GM12878 (cell line): ENCODE measurements at regions not wholly inside any gene's neighbourhood (a gene's known extent, or its start where the extent isn't known, plus 50 kb on each side); places are given as distances from the start of the nearest gene placed in this dataset.

Experiments
- ATAC-seq: fragments of 200-7000 bp; cut with Tn5 transposase; 3 replicates; pipeline ENCODE4 v1.9.1; 2020; ENCODE audit warnings: mild to moderate bottlenecking, moderate library complexity
- BruUV-seq: library from RNA; stranded (reverse); fragments of 400-500 nt; replicated peaks from 2 replicates; lab custom pipeline; 2021; lab: Mats Ljungman, UMichigan
- CTCF ChIA-PET: fragments of 300-600 bp; sonication (Branson Sonifier 250); formaldehyde crosslinking; extraction: SDS; loops from one replicate; lab custom pipeline; 2021; ENCODE audit warnings: inconsistent platforms; lab: Yijun Ruan, JAX
- POLR2A ChIA-PET: fragments of 350-600 bp; formaldehyde crosslinking; extraction: SDS; loops from one replicate; lab custom pipeline; 2021; ENCODE audit warnings: inconsistent platforms; lab: Charles Lee
- RAD21 ChIA-PET: fragments of 300-600 bp; sonication (Branson Sonifier 250); formaldehyde crosslinking; loops from one replicate; lab custom pipeline; 2023; ENCODE audit warnings: antibody characterized with exemption; ENCODE audit not compliant: unreplicated experiment; lab: Charles Lee
- SMC1A ChIA-PET: fragments of 300-600 bp; sonication (Branson Sonifier 250); formaldehyde crosslinking; loops from one replicate; lab custom pipeline; 2023; ENCODE audit not compliant: unreplicated experiment, uncharacterized antibody; lab: Charles Lee
- DNase-seq: peaks from one replicate; pipeline ENCODE4 v3.0.0-alpha.2; 2011; ENCODE audit warnings: low read depth, low spot score
- FAIRE-seq: peaks from 3 replicates; lab custom pipeline; 2011; peaks lifted over from hg19 to GRCh38; lab: Jason Lieb, UNC
- H2AFZ ChIP-seq: 2 replicates; pipeline ENCODE4 v1.6.0; 2011; ENCODE audit warnings: low read depth, low read length, control low read depth; ENCODE audit not compliant: control insufficient read depth
- H3K27ac ChIP-seq: 2 replicates; pipeline ENCODE4 v1.5.1; 2011; ENCODE audit warnings: control low read depth; ENCODE audit not compliant: control insufficient read depth, insufficient read depth
- H3K27me3 ChIP-seq, 2 experiments: replicated peaks in 1 of 2; 2 replicates each; pipeline versions ENCODE4 v1.6.0 to v1.6.1; 2011; ENCODE audit warnings: low read length in 1 of 2; ENCODE audit not compliant: control insufficient read depth in 2 of 2, insufficient read depth in 2 of 2
- H3K36me3 ChIP-seq, 2 experiments: 2 replicates each; pipeline ENCODE4 v1.5.1; 2011; ENCODE audit warnings: low read length in 1 of 2; ENCODE audit not compliant: control insufficient read depth in 2 of 2, insufficient read depth in 2 of 2
- H3K4me1 ChIP-seq: 2 replicates; pipeline ENCODE4 v1.6.1; 2011; ENCODE audit warnings: mild to moderate bottlenecking, low read length, moderate library complexity, mixed read lengths; ENCODE audit not compliant: control insufficient read depth, insufficient read depth
- H3K4me2 ChIP-seq: 2 replicates; pipeline ENCODE4 v1.6.0; 2011; ENCODE audit warnings: control low read depth; ENCODE audit not compliant: control insufficient read depth, insufficient read depth
- H3K4me3 ChIP-seq: fragments of 200-600 bp; sonication (generic); 2 replicates; pipeline ENCODE4 v1.5.1; 2016
- H3K79me2 ChIP-seq: 2 replicates; pipeline ENCODE4 v1.6.0; 2011; ENCODE audit warnings: low read length; ENCODE audit not compliant: control insufficient read depth, insufficient read depth
- H3K9ac ChIP-seq: 2 replicates; pipeline ENCODE4 v1.8.0; 2011; ENCODE audit warnings: low read length, control low read depth, mixed read lengths; ENCODE audit not compliant: control insufficient read depth, insufficient read depth
- H3K9me3 ChIP-seq: replicated peaks from 3 replicates; pipeline ENCODE4 v1.5.1; 2011; ENCODE audit warnings: mild to moderate bottlenecking, low read length; ENCODE audit not compliant: control insufficient read depth, insufficient read depth
- H4K20me1 ChIP-seq: 2 replicates; pipeline ENCODE4 v1.6.0; 2011; ENCODE audit not compliant: control insufficient read depth, insufficient read depth
- CTCF ChIP-seq, 3 experiments: IDR thresholded peaks in 2 of 3; conservative IDR thresholded peaks in 1 of 3; 2 replicates each; pipeline ENCODE4 v1.5.1; 2011; ENCODE audit warnings: low read depth in 3 of 3, low read length in 3 of 3, mild to moderate bottlenecking in 3 of 3, control low read depth in 2 of 3, moderate library complexity in 2 of 3, inconsistent platforms in 1 of 3, mixed read lengths in 1 of 3; ENCODE audit not compliant: control insufficient read depth in 2 of 3, insufficient read depth in 1 of 3; ENCODE audit errors: extremely low read depth in 1 of 3
- ETV6 ChIP-seq, 2 experiments: fragments of 450-650 bp in 1 of 2; IDR thresholded peaks in 1 of 2; conservative IDR thresholded peaks in 1 of 2; 2 replicates each; pipeline ENCODE4 v1.6.1; 2014; ENCODE audit warnings: antibody characterized with exemption in 1 of 2, borderline replicate concordance in 1 of 2, low read depth in 1 of 2, mild to moderate bottlenecking in 1 of 2, moderate library complexity in 1 of 2
- FOXK2 ChIP-seq: fragments of 450-650 bp; IDR thresholded peaks from 2 replicates; pipeline ENCODE4 v1.6.1; 2017; ENCODE audit warnings: mild to moderate bottlenecking, moderate library complexity
- SREBF2 ChIP-seq: IDR thresholded peaks from 2 replicates; pipeline ENCODE4 v1.6.1; 2012; ENCODE audit warnings: mild to moderate bottlenecking, low read length
- WGBS: methylation state at CpG from one replicate; pipeline ENCODE4 v1.1.6; 2016; ENCODE audit warnings: low lambda C conversion rate; ENCODE audit not compliant: insufficient replicate concordance, insufficient coverage; ENCODE audit errors: missing lambda C conversion rate; 5-methylcytosine and 5-hydroxymethylcytosine counted together
- in situ Hi-C: fragments of 300-500 bp; cut with MboI; formaldehyde crosslinking; loops from 9 replicates; pipeline ENCODE4 v1.14.3; 2018; ENCODE audit warnings: mixed read lengths
- intact Hi-C: fragments of 100-400 bp; cut with micrococcal nuclease; formaldehyde crosslinking; loops from one replicate; pipeline ENCODE4 v1.14.2; 2022; ENCODE audit not compliant: unreplicated experiment

- intact Hi-C loops (no loop called here), in situ Hi-C loops (no loop called here)
- no peaks in the 10 kb centered on the region for H4K20me1 ChIP-seq
- DNase-seq (no peak), ATAC-seq (no peak), FAIRE-seq (no peak)
- ChIA-PET POLR2A (no interaction called here), SMC1A (no interaction called here), RAD21 (no interaction called here), CTCF (no interaction called here)
- H2AFZ ChIP-seq: no peak overlapping the region
- H3K9me3 ChIP-seq: no peaks in the 10 kb centered on the region
- H3K4me1 ChIP-seq: no peaks in the 10 kb centered on the region
- no peaks in the 10 kb centered on the region for H3K36me3 ChIP-seq
- H3K4me2 ChIP-seq: no peak overlapping the region
- no peak overlapping the region for H3K9ac ChIP-seq
- no peak for TF ChIP-seq SREBF2
- peaks cover 0 to 5% of the 10 kb centered on the region in 2 experiments; a peak in 1 of 4 replicates for H3K27me3 ChIP-seq
- H3K27ac ChIP-seq: no peak overlapping the region
- H3K79me2 ChIP-seq: no peaks in the 10 kb centered on the region
- WGBS: 26% methylated on average over 2 of the region's 2 CpGs
- H3K4me3 ChIP-seq: no peak overlapping the region
- BruUV-seq: no TSS peak
Observed at GRCh38 chr16:22628994-22629393, 118.3 kb downstream of the NPIPB5 start.

GRCh38 chr16:22630242-22630641 is 119.6 kb downstream of the NPIPB5 start:
- Histone ChIP-seq H3K9me3 (no peaks in the 10 kb centered on the region), H3K4me1 (no peaks in the 10 kb centered on the region), H4K20me1 (no peaks in the 10 kb centered on the region), H3K4me3 (no peak overlapping the region), H3K36me3 (no peaks in the 10 kb centered on the region), H3K27ac (no peak overlapping the region), H3K79me2 (no peaks in the 10 kb centered on the region), H3K27me3 (no peaks in the 10 kb centered on the region; a peak in 1 of 4 replicates), H2AFZ (no peak overlapping the region), H3K4me2 (no peak overlapping the region), H3K9ac (no peak overlapping the region)
- POLR2A ChIA-PET: no interaction called here
- no peak for ATAC-seq
- SMC1A ChIA-PET: interaction anchor here (0.6 to 1.2 kb wide), 4 partner anchors 14 to 136 kb away, joined by 3 to 5 read pairs (median 4); no protein-coding TSS in a partner anchor
- peak; percentile 33; the same call in 1 of the 2 replicates for TF ChIP-seq FOXK2
- no peak for TF ChIP-seq ETV6 (conservative IDR thresholded peaks at IDR 0.05 in 1 of 2, IDR thresholded peaks at IDR 0.05 in 1 of 2; ENCODE audit: borderline replicate concordance in 1 of 2, low read depth in 1 of 2)
- TF ChIP-seq CTCF (IDR thresholded peaks at IDR 0.05 in 2 of 3, conservative IDR thresholded peaks at IDR 0.05 in 1 of 3; ENCODE audit: control insufficient read depth in 2 of 3, extremely low read depth in 1 of 3, insufficient read depth in 1 of 3, low read depth in 3 of 3, low read length in 3 of 3): no peak
- RAD21 ChIA-PET: interaction anchor here (0.7 kb wide), 1 partner anchor 673 kb away, joined by 3 read pairs; no protein-coding TSS in a partner anchor
- WGBS: 41% methylated on average over 4 of the region's 4 CpGs
- CTCF ChIA-PET: interaction anchor here (0.6 to 1.2 kb wide), 2 partner anchors 10 to 214 kb away, joined by 4 to 5 read pairs; no protein-coding TSS in a partner anchor
- intact Hi-C loops: no loop called here
- in situ Hi-C loops: no loop called here
- no TSS peak for BruUV-seq
- DNase-seq: no peak
- FAIRE-seq: no peak
